Osteoblast (primary cell): ENCODE measurements at regions not wholly inside any gene's neighbourhood (a gene's known extent, or its start where the extent isn't known, plus 50 kb on each side); places are given as distances from the start of the nearest gene placed in this dataset.

Source experiments
- DNase-seq: peaks from one replicate; pipeline ENCODE4 v3.0.0; 2011; ENCODE audit warnings: low spot score, mixed read lengths; ENCODE audit not compliant: insufficient read length; ENCODE audit errors: missing footprints
- H2AFZ ChIP-seq: 2 replicates; pipeline ENCODE4 v1.6.0; 2011; ENCODE audit warnings: mild to moderate bottlenecking, low read length
- H3K27ac ChIP-seq: 2 replicates; pipeline ENCODE4 v1.5.1; 2011; ENCODE audit warnings: mild to moderate bottlenecking, low read depth, low read length, moderate library complexity
- H3K27me3 ChIP-seq: 2 replicates; pipeline ENCODE4 v1.6.0; 2012; ENCODE audit warnings: mild to moderate bottlenecking, control low read depth, inconsistent platforms, low read length, moderate library complexity; ENCODE audit not compliant: insufficient read depth
- H3K36me3 ChIP-seq: 2 replicates; pipeline ENCODE4 v1.5.1; 2011; ENCODE audit warnings: mild to moderate bottlenecking, low read length, control low read depth, moderate library complexity; ENCODE audit not compliant: insufficient read depth
- H3K4me1 ChIP-seq: 2 replicates; pipeline ENCODE4 v1.5.1; 2011; ENCODE audit warnings: mild to moderate bottlenecking, low read length, control low read depth, moderate library complexity; ENCODE audit not compliant: insufficient read depth
- H3K4me2 ChIP-seq: 2 replicates; pipeline ENCODE4 v1.6.0; 2011; ENCODE audit warnings: mild to moderate bottlenecking, low read length; ENCODE audit not compliant: insufficient read depth
- H3K4me3 ChIP-seq: fragments of 200-600 bp; sonication (generic); 3 replicates; pipeline ENCODE4 v1.5.1; 2012; ENCODE audit warnings: mild to moderate bottlenecking, low read length, inconsistent platforms; ENCODE audit not compliant: insufficient read depth
- H3K79me2 ChIP-seq: 2 replicates; pipeline ENCODE4 v1.6.0; 2012; ENCODE audit warnings: mild to moderate bottlenecking, low read length, control low read depth, inconsistent platforms; ENCODE audit not compliant: insufficient read depth
- H3K9me3 ChIP-seq: 2 replicates; pipeline ENCODE4 v1.5.1; 2011; ENCODE audit warnings: low read depth, low read length, control low read depth
- H4K20me1 ChIP-seq: 2 replicates; pipeline ENCODE4 v1.6.0; 2012; ENCODE audit warnings: mild to moderate bottlenecking, low read length, control low read depth; ENCODE audit not compliant: insufficient read depth
- TF ChIP-seq, protein P1 (sequence below): IDR thresholded peaks from 2 replicates; pipeline ENCODE4 v1.5.1; 2011; ENCODE audit warnings: mild to moderate bottlenecking, low read depth, low read length, moderate library complexity; ENCODE audit errors: extremely low read depth

DNA sequence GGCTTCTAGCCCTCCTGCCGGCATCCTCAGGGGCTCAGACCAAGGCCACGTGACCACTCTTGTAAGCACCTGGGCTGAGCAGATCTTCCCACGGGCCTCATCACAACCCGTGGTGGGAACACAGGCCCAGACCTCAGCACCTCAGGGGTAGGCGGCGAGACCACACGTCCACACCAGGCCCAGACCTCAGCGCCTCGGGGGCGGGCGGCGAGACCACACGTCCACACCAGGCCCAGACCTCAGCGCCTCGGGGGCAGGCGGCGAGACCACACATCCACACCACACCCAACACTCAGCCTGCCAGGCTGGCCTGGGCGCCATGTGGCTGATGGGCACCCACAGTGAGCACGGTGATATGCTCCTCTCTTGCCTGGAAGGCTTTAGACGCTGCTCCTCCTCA lies 334.4 kb upstream of the SALL3 start:
- TF ChIP-seq, protein P1, sequence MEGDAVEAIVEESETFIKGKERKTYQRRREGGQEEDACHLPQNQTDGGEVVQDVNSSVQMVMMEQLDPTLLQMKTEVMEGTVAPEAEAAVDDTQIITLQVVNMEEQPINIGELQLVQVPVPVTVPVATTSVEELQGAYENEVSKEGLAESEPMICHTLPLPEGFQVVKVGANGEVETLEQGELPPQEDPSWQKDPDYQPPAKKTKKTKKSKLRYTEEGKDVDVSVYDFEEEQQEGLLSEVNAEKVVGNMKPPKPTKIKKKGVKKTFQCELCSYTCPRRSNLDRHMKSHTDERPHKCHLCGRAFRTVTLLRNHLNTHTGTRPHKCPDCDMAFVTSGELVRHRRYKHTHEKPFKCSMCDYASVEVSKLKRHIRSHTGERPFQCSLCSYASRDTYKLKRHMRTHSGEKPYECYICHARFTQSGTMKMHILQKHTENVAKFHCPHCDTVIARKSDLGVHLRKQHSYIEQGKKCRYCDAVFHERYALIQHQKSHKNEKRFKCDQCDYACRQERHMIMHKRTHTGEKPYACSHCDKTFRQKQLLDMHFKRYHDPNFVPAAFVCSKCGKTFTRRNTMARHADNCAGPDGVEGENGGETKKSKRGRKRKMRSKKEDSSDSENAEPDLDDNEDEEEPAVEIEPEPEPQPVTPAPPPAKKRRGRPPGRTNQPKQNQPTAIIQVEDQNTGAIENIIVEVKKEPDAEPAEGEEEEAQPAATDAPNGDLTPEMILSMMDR = no peak
- DNase-seq = no peak
- peaks cover 4% of the 10 kb centered on the region for H3K9me3 ChIP-seq
- H3K4me3 ChIP-seq = no peak overlapping the region
- no peak overlapping the region for H2AFZ ChIP-seq
- no peaks in the 10 kb centered on the region for H3K27me3 ChIP-seq
- H3K4me1 ChIP-seq = no peaks in the 10 kb centered on the region
- no peaks in the 10 kb centered on the region for H4K20me1 ChIP-seq
- no peak overlapping the region for H3K27ac ChIP-seq
- H3K79me2 ChIP-seq = no peaks in the 10 kb centered on the region
- no peaks in the 10 kb centered on the region for H3K36me3 ChIP-seq
- no peak overlapping the region for H3K4me2 ChIP-seq

DNA sequence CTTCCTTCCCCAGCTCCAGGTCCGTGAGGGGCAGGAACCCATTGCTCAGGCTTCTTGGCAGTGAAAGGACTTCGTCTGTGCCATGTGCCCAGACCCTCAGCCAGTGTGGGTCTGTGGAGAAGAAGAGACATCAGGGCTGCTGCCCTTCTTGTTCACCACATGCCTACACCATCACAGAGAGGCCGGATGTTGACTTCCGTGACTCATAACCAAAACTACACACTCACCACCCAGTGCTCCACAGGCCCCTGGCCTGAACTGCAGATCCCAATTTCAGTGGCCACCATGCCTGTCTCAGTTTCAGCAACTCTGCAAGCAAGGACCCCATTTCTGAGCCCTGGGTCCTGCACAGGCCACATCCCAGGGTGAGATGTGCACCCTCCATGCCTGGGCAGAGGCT lies 332.6 kb upstream of the SALL3 start:
- Histone ChIP-seq H3K4me3 (no peak overlapping the region), H3K4me2 (no peak overlapping the region), H3K36me3 (no peaks in the 10 kb centered on the region), H3K27me3 (no peaks in the 10 kb centered on the region), H2AFZ (no peak overlapping the region), H3K4me1 (no peaks in the 10 kb centered on the region), H3K27ac (no peak overlapping the region), H4K20me1 (no peaks in the 10 kb centered on the region), H3K9me3 (peaks cover 4% of the 10 kb centered on the region), H3K79me2 (no peaks in the 10 kb centered on the region)
- TF ChIP-seq, protein P1 = no peak
- peak; percentile 74 for DNase-seq

DNA sequence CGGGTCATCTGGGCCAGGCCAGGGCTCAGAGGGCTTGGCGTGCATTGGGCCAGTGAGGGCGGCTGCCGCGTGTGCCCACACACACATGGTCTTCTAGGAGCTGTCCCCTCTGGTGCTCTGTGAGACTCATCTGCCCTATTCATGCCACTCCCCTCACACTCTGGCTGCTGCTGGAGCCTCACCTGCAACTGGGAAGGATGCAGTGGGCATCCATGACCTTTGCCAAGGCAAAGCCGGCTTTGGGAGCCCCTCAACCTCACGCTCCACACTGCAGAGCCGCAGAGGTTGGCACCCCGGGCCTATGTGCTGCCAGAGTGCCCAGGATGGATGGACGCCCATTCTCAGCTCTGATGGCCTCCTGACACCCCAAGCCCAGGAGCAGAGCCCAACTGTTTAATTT lies 330.2 kb upstream of the SALL3 start:
- no peaks in the 10 kb centered on the region for H3K27me3 ChIP-seq
- no peak overlapping the region for H3K4me3 ChIP-seq
- H4K20me1 ChIP-seq = no peaks in the 10 kb centered on the region
- TF ChIP-seq, protein P1 = no peak
- peaks cover 4% of the 10 kb centered on the region for H3K9me3 ChIP-seq
- H3K79me2 ChIP-seq = no peaks in the 10 kb centered on the region
- H2AFZ ChIP-seq = no peak overlapping the region
- H3K4me1 ChIP-seq = no peaks in the 10 kb centered on the region
- H3K36me3 ChIP-seq = no peaks in the 10 kb centered on the region
- peak; percentile 58 for DNase-seq
- H3K4me2 ChIP-seq = no peak overlapping the region
- H3K27ac ChIP-seq = no peak overlapping the region

DNA sequence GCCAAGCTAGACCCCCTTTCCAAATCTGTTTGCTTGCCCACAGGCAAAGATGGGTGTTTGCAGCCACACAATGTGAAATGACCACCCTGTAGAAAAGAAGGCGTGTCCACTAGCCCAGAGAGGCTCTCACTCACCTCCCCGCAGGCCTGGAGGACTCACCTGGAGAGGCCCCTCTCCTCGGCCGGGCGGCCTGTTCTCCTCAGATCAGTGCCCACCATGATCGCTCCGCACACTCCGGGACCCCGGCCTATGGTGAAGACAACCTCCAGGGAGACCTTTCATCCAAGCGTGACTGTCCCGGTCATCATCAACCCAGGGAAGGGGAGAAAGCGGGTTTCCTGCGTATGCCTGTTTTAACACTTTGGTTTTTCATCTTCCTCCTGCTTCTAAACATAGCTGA lies 328.7 kb upstream of the SALL3 start:
- DNase-seq = peak; percentile 68
- Histone ChIP-seq H2AFZ (no peak overlapping the region), H3K4me2 (no peak overlapping the region), H3K79me2 (no peaks in the 10 kb centered on the region), H3K27me3 (no peaks in the 10 kb centered on the region), H3K27ac (no peak overlapping the region), H3K9me3 (peaks cover 4% of the 10 kb centered on the region), H3K4me1 (no peaks in the 10 kb centered on the region), H3K36me3 (no peaks in the 10 kb centered on the region), H4K20me1 (no peaks in the 10 kb centered on the region), H3K4me3 (no peak overlapping the region)
- TF ChIP-seq, protein P1 = no peak
